Vagina (tissue), 2 donors: ENCODE measurements at regions not wholly inside any gene's neighbourhood (a gene's known extent, or its start where the extent isn't known, plus 50 kb on each side); places are given as distances from the start of the nearest gene placed in this dataset.

Experiments
- POLR2AphosphoS5 ChIP-seq, 2 donors: sonication (generic); formaldehyde crosslinking; IDR thresholded peaks; one replicate each; pipeline ENCODE4 v1.9.0; 2017; ENCODE audit warnings: antibody characterized with exemption in 2 of 2, mild to moderate bottlenecking in 2 of 2, low read depth in 1 of 2; ENCODE audit not compliant: insufficient read depth in 1 of 2
- TF ChIP-seq, protein P1 (sequence below), 3 experiments: fragments of 450-650 bp in 2 of 3; fragments of 200-600 bp in 1 of 3; sonication (generic) in 1 of 3; IDR thresholded peaks; one replicate each; pipeline ENCODE4 v1.5.1; 2017 to 2019; ENCODE audit warnings: antibody characterized with exemption in 3 of 3, mild to moderate bottlenecking in 2 of 3, moderate library complexity in 2 of 3

GRCh38 chrX:118182681-118183080 lies 66.1 kb upstream of the KLHL13 start:
- TF ChIP-seq POLR2AphosphoS5 (IDR thresholded peaks at IDR 0.05; ENCODE audit: insufficient read depth in 1 of 2, low read depth in 1 of 2), result no peak
- TF ChIP-seq, protein P1, sequence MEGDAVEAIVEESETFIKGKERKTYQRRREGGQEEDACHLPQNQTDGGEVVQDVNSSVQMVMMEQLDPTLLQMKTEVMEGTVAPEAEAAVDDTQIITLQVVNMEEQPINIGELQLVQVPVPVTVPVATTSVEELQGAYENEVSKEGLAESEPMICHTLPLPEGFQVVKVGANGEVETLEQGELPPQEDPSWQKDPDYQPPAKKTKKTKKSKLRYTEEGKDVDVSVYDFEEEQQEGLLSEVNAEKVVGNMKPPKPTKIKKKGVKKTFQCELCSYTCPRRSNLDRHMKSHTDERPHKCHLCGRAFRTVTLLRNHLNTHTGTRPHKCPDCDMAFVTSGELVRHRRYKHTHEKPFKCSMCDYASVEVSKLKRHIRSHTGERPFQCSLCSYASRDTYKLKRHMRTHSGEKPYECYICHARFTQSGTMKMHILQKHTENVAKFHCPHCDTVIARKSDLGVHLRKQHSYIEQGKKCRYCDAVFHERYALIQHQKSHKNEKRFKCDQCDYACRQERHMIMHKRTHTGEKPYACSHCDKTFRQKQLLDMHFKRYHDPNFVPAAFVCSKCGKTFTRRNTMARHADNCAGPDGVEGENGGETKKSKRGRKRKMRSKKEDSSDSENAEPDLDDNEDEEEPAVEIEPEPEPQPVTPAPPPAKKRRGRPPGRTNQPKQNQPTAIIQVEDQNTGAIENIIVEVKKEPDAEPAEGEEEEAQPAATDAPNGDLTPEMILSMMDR (IDR thresholded peaks at IDR 0.05), result no peak
